Tibial nerve (tissue), 4 donors: ENCODE measurements at regions not wholly inside any gene's neighbourhood (a gene's known extent, or its start where the extent isn't known, plus 50 kb on each side); places are given as distances from the start of the nearest gene placed in this dataset.

ENCODE experiments used
- EP300 ChIP-seq, 2 donors: sonication (generic); formaldehyde crosslinking; IDR thresholded peaks; one replicate each; pipeline ENCODE4 v1.6.1; 2017; ENCODE audit warnings: antibody characterized with exemption in 2 of 2, mild to moderate bottlenecking in 1 of 2
- POLR2A ChIP-seq, 2 donors: fragments of 450-650 bp; IDR thresholded peaks; one replicate each; pipeline ENCODE4 v1.6.1; 2017; ENCODE audit warnings: antibody characterized with exemption in 2 of 2, mild to moderate bottlenecking in 2 of 2, moderate library complexity in 2 of 2
- TF ChIP-seq, protein P1 (sequence below), 5 experiments: fragments of 200-600 bp in 3 of 5; fragments of 450-650 bp in 2 of 5; sonication (generic) in 3 of 5; IDR thresholded peaks; one replicate each; pipeline ENCODE4 v1.5.1; 2016 to 2019; ENCODE audit warnings: antibody characterized with exemption in 5 of 5, mild to moderate bottlenecking in 3 of 5, moderate library complexity in 2 of 5

DNA sequence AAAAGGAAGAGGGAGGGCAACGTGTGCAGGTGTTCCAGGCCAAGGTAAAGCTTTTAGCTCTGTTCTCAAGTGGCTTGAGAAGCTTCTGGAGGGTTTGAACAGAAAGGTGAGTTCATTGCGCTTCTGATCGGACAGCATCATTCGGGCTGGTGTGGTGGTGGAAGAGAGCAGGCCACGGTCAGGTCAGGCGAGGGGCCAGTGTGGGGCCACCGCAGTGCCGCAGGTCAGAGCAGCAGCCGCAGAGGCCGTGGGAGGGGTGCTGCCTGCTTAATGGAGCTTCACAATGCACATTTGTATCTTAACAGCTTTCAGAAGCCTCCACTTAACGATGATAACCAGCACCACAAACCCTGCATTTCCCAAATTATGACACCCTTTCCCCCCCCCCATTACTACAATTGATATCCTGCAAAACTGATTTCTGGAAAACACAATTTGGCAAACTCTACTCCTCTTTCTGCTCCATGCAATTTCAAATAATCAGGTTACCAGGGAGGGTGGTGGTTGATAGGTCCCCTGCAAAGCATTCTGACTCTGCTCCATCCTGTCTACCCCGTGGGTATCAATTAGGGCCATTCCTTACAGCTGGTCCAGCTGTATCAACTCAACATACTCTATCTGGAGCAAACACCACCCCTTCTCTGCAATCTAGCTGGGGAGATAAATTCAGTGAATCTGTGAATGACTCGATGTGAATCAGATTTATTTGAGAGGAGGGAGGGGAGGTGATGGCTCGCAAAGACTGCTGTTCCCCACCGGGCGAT, 162.9 kb downstream of the ACTR3B start:
- TF ChIP-seq, protein P1, sequence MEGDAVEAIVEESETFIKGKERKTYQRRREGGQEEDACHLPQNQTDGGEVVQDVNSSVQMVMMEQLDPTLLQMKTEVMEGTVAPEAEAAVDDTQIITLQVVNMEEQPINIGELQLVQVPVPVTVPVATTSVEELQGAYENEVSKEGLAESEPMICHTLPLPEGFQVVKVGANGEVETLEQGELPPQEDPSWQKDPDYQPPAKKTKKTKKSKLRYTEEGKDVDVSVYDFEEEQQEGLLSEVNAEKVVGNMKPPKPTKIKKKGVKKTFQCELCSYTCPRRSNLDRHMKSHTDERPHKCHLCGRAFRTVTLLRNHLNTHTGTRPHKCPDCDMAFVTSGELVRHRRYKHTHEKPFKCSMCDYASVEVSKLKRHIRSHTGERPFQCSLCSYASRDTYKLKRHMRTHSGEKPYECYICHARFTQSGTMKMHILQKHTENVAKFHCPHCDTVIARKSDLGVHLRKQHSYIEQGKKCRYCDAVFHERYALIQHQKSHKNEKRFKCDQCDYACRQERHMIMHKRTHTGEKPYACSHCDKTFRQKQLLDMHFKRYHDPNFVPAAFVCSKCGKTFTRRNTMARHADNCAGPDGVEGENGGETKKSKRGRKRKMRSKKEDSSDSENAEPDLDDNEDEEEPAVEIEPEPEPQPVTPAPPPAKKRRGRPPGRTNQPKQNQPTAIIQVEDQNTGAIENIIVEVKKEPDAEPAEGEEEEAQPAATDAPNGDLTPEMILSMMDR (IDR thresholded peaks at IDR 0.05) = no peak
- TF ChIP-seq POLR2A (IDR thresholded peaks at IDR 0.05) (no peak), EP300 (IDR thresholded peaks at IDR 0.05) (no peak)
